ENCODE measurements at regions not wholly inside any gene's neighbourhood (a gene's known extent, or its start where the extent isn't known, plus 50 kb on each side); places are given as distances from the start of the nearest gene placed in this dataset.

DNA sequence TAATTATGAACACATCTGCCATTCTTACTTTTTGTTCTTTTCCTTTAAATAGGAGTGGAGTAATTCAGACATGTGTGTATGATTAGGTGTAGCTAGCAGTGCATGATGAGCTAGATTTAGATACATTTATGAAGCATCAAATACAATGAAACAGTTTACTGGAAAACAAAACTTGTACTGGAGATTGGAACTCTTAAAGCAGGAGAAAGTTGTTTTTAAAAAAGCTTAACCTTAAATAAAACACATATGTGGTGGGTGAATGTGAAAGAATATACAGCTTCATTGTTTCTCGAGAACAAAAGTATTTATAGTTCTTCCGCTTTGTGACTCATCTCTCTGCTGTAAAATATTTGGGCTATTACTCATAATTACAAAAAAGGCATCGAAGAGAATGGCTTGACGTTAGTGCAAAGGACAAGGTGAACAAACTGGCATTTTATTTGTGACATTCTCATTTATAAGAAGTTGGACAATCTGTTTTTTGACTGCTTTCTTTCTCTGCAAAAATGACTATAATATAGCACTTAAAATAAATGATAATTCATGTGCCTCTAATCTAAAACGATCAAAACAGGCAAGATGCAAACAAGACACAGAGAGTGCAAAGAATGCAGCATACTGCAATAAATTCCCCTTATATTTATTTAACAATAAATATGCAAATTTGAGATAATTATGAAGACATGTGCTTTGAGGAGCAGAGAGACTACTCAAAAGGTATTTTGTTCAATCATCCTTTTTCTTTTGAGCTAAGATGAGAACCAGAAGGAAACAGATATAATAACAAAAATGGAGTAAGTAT, 478.8 kb downstream of the CETN3 start:
- H2BK5ac ChIP-seq (ENCODE audit: low read depth, low read length, poor library complexity, severe bottlenecking): no peak overlapping the region
- H2AFZ ChIP-seq (replicated peaks; ENCODE audit: low read length, poor library complexity): no peak overlapping the region
- H2BK120ac ChIP-seq (ENCODE audit: low read depth, low read length): no peak overlapping the region
- in situ Hi-C loops (cut with MboI; ENCODE audit: low sequenced_read_pairs) (no loop called here), dilution Hi-C loops (cut with HindIII; ENCODE audit: low sequenced_read_pairs, unreplicated experiment) (no loop called here), intact Hi-C loops (cut with micrococcal nuclease) (no loop called here)
- TF ChIP-seq RFX5 (IDR thresholded peaks at IDR 0.05; ENCODE audit: low read depth, low read length) (no peak), SMC3 (IDR thresholded peaks at IDR 0.05; ENCODE audit: low read depth, low read length) (no peak), CEBPB (IDR thresholded peaks at IDR 0.05; ENCODE audit: low read depth, low read length) (no peak), RAD21 (IDR thresholded peaks at IDR 0.05; ENCODE audit: low read length) (no peak), MAZ (IDR thresholded peaks at IDR 0.05; ENCODE audit: borderline replicate concordance, low read depth, low read length) (no peak)
- no peak overlapping the region for H3K4me2 ChIP-seq (ENCODE audit: low read depth, low read length)
- no peak for ATAC-seq (ENCODE audit: low read depth)
- no peaks in the 10 kb centered on the region for H3K79me1 ChIP-seq (ENCODE audit: low read depth in 1 of 2, low read length in 2 of 2)
- H3K4me3 ChIP-seq (ENCODE audit: insufficient read depth, low read depth, low read length): no peak overlapping the region
- BruUV-seq (replicated peaks): no TSS peak
- H3K56ac ChIP-seq (ENCODE audit: extremely low read depth, insufficient read depth, low read length): no peak overlapping the region
- CTCF ChIA-PET: no interaction called here
- H4K91ac ChIP-seq (ENCODE audit: insufficient read depth, low read depth, low read length): no peak overlapping the region
- H2AK5ac ChIP-seq (ENCODE audit: low read depth, low read length): no peak overlapping the region
- POLR2A ChIA-PET (ENCODE audit: unreplicated experiment): no interaction called here
- H3K27ac ChIP-seq (ENCODE audit: insufficient read depth, low read length): no peak overlapping the region
- no peak overlapping the region for H3K9ac ChIP-seq (ENCODE audit: low read depth, low read length)
- no peaks in the 10 kb centered on the region for H3K9me1 ChIP-seq (ENCODE audit: insufficient read depth, low read length)
- H2AK9ac ChIP-seq (replicated peaks; ENCODE audit: low read depth, low read length, poor library complexity): no peak overlapping the region
- no peak overlapping the region for H4K5ac ChIP-seq (ENCODE audit: low read depth, low read length)
- H3K18ac ChIP-seq (ENCODE audit: low read depth, low read length): no peak overlapping the region
- H2BK20ac ChIP-seq (ENCODE audit: low read depth, low read length): no peak overlapping the region
- WGBS, 2 experiments (ENCODE audit: extremely low coverage in 2 of 2, insufficient read length in 1 of 2): no CpG with 5 or more reads among the region's 5 CpGs
- H3K4ac ChIP-seq (ENCODE audit: low read depth, low read length): no peak overlapping the region
- no peak overlapping the region for H3K14ac ChIP-seq (replicated peaks; ENCODE audit: low read depth, low read length)
- no peaks in the 10 kb centered on the region for H3K27me3 ChIP-seq (ENCODE audit: control insufficient read depth, insufficient read depth, low read length)
- no peak overlapping the region for H3K23ac ChIP-seq (ENCODE audit: low read depth, low read length)
- no peak overlapping the region for H4K8ac ChIP-seq (ENCODE audit: low read depth in 2 of 2, low read length in 2 of 2)
- H3K36me3 ChIP-seq (ENCODE audit: control insufficient read depth, insufficient read depth, low read length): no peaks in the 10 kb centered on the region
- no peaks in the 10 kb centered on the region for H3K9me3 ChIP-seq (ENCODE audit: control insufficient read depth, insufficient read depth, low read length)
- peak; percentile 37 for DNase-seq
- H4K20me1 ChIP-seq (ENCODE audit: insufficient read depth, low read length): no peaks in the 10 kb centered on the region
- H3K4me1 ChIP-seq (ENCODE audit: control insufficient read depth, insufficient read depth, low read length): no peaks in the 10 kb centered on the region
- no peak overlapping the region for H2BK15ac ChIP-seq (ENCODE audit: low read depth, low read length)
